HG03565 (cell line): ENCODE measurements at regions not wholly inside any gene's neighbourhood (a gene's known extent, or its start where the extent isn't known, plus 50 kb on each side); places are given as distances from the start of the nearest gene placed in this dataset.
"Not testable (repeated sequence)": the region's sequence is repeated elsewhere in the genome, so short reads cannot be mapped to it uniquely, and the experiment has no call there.

Experiments
- ATAC-seq: cut with Tn5 transposase; IDR thresholded peaks from one replicate; pipeline ENCODE4 v1.9.1; 2021; ENCODE audit warnings: mild to moderate bottlenecking, moderate library complexity; ENCODE audit not compliant: unreplicated experiment

DNA sequence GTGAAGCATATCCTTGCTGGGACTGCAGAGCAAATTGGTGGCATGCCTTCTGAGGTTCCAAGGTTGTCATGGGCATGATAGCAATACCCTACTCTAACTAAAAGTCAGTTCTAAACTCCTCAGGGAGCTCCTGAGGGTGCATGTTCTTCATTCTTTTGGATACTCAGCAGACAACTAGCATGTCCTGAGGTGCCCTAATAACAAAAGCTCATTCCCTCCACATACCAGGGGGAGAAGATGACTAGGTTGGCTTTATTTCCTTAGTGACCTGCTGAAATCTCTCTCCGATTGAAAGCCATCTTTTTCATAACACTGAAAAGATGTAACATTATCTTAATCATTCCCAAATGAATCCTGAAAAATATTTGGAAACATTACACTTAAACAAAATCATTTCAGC, 188.7 kb upstream of the IGF1 start:
- ATAC-seq: no peak

DNA sequence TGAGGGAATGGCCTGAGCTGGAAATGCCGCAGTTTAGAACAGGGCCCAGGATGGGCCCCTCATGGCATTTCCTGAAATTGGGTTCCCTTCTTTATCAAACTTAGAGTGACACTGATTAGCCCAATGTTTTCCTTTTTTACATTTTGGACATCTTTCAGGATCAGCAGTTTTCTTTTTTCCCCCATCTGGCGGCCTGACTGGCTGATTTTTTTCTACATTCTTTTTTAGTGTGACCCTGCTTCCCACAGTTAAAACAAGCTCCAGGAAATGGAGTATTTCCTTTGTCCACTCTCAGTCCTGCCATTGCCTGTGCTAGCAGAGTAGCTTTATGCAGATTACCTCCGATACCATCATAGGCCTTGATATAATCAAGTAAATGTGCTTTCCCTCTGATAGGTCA, 185.8 kb upstream of the IGF1 start:
- not testable (repeated sequence) for ATAC-seq

DNA sequence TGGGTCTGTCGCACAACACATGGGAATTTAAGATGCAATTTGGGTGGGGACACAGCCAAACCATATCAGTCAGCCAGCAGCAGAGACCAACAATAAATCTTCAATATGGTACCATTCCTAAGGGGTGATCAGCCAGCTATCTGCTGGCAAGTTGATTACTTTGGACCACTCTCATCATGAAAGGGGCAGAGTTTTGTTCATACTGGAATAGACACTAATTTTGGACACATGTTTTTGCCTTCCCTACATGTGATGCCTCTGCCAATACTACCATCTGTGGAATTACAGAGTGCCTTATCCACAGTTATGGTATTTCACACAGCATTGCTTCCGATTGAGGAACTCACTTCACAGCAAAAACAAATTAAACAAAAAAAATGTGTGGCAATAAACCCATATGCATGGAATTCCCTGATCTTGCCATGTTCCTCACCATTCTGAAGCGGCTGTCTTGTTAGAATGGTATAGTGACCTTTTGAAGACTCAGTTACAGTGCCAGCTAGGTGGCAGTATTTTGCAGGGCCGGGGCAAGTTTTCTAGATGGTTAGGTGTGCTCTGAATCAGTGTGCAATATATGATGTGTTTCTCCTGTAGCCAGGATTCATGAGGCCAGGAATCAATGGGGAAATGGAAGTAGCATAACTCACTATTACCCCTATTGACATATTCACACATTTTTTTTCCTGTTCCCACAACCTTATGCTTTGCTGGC, 179.0 kb upstream of the IGF1 start:
- no peak for ATAC-seq

DNA sequence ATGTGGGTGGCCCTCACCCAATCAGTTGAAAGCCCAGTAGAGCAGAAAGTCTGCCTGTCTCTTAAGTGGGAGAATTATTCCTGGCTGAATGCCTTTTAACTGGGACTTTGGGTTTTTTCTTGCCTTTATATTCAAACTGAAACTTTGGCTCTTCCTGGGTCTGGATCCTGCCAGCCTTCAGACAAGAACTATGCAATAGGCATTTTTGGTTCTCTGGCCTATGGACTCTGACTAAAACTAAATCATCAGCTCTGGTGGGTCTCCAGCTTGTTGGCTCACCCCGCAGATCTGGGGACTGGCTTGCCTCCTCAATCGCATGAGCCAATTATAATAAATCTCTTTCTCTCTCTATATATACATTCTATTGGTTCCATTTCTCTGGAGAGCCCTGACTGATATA, 173.0 kb upstream of the IGF1 start:
- ATAC-seq: no peak

DNA sequence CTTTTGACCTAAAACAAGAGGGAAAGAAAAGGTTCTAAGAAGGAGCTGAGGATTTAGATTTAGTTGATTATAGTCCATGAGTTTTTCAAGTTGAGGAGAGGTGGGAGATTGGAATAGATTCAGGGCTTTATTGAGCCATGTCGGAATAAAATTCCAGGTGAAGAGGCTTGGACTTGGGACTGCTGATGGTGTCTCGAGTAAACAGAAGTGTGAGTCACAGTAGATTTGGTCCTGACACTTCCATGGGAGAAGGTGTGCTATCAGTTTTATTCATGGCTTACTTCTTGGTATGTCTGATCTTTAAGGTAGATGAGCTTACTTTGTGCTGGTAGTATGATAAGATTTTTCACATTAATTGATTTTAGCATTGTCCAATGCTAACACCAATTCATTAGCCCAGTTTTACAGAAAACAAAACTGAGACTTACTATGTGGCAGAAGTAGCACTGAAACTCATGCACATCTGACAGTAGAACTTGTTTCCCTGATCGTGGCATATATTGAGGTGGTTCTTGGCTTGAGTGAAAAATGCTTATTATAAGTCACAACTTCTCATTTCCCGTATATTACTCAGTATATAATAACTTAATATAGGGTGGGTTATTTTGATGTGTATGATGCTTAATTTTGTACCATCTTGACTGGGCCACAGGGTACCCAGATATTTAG, 172.4 kb upstream of the IGF1 start:
- peak; percentile 60 for ATAC-seq

DNA sequence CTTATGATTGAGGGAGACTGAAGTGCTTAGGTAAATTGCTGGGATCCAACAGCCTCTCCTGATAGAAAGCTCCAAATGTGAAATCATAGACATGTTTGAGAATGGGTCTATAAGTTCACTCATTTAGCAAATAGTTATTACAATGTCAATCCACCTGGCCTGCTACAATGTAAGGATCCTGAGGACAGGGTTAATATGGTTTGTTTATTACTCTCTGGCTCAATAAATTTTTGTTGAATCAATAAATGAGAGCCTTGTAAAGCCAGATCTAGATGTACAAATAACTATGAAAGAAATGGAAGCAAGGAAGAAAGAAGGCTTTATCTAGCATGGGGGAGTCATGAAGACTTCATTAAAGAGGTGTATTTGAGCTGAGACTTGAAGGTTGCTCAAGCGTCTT, 165.6 kb upstream of the IGF1 start:
- ATAC-seq: no peak

DNA sequence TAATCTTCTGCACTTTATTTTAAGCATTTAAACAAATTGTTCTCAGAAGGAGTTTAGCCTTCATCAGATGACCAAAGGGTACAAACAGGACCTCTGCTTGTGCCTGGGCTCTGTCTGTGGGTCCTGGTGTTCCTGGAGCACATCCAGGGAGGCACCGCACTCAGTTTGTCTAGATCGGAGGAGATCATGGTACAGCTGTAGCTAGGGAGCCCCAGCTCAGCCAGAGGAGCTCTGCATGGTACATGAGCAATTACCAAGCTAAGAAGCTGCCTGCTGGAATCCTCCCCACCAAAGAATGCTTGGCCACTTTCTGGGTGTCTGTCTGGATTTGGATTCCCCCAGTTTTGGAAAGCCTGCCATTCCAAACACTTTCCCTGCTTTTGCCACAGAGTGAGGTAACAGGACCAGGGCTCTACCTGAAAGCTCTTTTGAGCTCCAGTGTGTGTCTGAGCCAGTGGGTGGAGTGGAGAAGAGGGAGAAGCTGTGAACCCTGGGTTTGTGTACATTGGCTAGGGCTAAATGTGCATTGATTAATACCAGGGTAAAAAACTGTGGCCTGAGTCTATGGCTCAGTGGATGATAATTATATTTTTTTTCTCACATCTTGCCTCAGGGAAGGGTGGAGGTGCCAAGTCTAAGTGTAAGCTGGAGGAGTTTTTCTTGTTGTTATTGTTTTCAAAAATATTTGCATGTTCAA, 163.7 kb upstream of the IGF1 start:
- no peak for ATAC-seq

DNA sequence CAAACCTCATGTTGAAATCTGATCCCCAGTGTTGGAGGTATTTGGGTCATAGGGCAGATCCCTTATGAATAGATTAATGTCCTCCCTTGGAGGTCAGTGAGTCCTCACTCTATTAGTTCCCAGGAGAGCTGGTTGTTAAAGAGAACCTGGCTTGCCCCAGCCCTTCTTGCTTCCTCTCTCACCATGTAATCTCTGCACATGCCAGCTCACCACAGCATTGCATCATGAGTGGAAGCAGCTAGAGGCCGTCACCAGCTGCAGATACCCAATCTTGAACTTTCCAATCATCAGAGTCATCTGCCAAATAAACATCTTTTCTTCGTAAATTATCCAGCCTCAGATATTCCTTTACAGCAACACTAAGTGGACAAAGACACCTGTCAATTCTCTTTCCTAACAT, 161.8 kb upstream of the IGF1 start:
- ATAC-seq: no peak

DNA sequence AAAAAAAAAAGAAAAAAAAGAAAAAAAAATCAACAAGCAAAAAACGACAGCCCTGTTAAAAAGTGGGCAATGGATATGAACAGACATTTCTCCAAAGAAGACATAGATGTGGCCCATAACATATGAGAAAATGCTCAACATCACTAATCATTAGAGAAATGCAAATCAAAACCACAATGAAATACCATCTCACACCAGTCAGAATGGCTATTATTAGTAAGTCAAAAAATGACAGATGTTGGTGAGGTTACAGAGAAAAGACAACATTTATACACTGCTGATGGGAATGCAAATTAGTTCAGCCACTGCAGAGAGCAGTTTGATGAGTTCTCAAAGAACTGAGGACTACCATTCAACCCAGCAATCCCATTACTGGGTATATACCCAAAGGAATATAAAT, 160.3 kb upstream of the IGF1 start:
- ATAC-seq: not testable (repeated sequence)

DNA sequence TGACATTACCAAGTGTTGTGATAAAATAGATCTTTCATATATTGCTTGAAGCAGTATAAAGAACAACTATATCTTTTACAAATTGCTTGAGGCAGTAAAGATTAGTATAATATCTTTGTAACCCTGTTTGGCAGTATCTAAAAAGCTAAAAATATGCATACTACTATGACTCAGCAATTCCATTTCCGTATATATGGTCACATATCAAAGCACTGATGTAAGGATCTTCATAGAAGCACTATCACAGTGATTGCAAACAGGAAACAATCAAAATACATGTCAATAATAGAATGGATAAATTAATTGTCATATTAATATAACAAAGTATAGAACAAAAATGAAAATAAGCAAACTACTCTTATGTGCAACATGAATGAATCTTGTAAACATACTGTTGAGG, 158.4 kb upstream of the IGF1 start:
- ATAC-seq: no peak

DNA sequence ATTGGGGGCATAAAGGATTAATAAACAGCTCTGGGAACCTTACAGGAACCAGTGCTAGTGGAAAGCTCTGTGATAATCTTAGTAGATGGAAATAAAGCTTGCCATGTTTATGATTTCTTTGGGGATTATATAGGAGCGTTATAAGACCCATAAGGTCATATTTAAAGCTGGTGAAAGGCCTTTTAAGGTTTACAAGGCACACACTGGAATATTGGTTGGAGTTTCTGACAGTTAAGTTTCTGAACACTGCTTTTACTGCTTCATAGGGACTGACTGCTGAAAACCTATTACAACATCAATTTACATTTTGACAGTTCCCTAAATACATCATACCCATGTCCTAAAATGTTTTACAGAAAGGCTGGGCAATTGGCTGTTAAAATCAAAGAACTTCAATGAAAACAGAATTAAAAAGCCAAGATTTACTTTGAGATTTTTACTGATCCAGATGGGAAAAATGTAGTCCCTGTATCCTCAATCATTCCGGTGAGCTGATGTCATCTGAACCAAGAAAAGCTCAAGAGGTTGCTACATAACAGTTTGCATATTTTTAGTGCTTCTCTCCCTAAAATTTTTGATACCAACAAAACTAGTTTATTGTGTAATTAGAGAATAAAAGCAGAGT, 153.7 kb upstream of the IGF1 start:
- ATAC-seq: no peak

DNA sequence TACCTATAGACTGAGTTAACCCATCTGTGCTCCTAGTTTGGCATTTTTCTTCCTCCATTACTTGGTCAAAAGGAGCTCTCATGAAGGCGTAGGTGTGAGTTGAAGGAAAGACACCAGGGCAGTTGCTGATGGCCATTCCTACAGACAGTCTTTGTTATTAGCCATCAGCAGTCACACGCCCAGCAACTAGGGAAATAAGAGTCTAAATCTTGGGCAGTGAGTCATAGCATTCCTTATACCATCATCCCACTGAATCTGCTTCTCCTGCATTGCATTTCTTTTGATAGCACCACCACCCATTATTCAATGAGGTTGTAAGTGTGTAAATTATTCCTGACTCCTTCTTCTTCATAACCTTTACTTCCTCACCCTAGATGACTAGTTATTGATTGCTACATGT, 150.9 kb upstream of the IGF1 start:
- no peak for ATAC-seq

DNA sequence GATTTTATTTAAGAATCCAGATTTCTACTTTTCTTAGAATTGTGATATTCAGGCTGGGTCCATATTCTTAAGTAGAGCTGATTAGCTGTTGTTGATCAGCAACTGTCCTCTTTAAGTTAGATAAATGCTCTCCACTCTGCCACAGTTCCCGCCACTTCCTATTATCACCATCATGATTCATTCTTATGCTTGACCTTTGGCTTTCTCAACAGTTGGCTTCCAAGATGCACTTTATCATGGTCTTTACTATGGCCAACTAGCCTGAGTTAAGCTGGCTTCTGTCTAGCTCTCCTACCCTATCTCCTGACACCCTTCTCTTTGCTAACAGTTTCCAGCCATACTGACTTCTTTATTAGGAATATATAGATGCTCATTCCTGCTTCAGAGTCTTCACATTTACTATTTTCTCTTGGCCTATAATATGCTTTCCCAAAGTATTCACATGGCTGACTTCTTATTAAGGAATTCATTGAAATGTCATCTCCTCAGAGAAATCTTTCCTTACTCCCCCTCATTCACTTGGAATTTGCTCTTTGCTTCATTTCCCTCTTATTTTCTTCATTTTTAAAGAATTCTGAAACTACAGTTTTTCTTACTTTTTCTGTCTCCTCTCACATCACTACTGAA, 149.0 kb upstream of the IGF1 start:
- ATAC-seq: no peak

DNA sequence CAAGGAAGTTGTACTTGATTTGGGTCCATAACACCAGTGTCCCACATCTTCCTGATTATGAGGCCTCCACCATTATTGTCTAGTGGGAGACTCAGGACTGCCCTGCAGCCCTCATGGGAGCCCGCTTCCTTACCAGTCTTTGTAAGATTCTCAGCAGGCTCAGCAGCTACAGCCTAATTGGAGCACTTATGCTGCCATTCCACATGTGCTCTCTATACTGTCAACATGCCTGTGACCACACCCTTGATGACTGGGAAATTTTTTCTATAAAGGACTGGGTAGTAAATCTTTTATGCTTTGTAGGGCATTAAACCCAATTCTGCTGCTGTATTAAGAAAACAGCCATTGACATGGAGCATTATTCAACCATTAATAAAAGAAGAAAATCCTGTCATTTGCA, 145.5 kb upstream of the IGF1 start:
- no peak for ATAC-seq

DNA sequence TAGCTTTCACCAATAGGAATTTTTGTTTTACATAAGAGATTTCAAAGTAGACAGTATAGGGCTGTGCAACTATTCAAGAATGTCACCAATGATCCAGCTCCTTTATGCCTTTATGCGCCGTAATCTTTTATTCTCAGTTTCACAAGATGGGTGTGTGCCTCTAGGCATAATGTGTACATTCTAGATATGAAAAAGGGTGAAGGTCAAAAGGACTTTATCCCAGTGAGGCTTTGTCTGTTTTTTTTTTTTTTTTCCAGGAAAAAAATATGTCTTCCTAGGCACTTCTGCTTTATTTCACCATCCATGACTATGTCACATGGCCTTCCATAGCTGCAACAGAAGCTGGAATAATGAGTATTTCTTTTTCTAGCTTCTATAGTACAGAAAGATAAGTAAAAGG, 142.3 kb upstream of the IGF1 start:
- no peak for ATAC-seq

DNA sequence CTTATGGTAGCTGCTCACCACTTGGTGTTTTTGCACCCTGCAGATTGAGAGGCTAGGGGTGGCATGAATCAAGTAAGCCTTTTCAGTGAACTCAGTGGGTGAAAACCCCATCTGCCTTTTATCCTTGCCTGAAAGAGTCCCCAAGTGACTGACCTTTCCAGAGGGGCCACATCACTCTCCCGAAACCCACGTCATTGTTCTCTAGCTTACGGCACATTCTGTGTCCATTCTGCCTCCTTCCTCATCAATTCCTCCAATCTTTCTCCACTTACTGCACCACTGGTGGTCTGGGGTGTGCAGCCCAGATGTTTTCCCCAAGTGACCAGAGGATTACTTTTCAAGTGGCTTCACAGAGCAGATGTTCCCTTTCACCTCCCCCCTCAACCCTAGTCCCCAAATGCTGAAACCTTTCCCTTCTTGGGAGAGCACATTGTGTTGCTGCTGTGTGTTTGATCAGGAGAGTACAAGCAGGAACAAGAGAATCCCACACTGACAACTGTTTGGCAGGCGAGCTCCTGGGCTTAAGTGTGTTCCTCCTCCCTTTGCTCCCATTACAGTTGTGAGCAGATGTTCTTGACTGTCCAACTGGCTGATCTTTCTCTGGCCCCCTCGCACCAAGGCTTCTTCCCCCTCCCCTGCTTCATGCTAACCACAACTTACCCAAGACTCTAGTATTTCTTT, 138.0 kb upstream of the IGF1 start:
- ATAC-seq: no peak

DNA sequence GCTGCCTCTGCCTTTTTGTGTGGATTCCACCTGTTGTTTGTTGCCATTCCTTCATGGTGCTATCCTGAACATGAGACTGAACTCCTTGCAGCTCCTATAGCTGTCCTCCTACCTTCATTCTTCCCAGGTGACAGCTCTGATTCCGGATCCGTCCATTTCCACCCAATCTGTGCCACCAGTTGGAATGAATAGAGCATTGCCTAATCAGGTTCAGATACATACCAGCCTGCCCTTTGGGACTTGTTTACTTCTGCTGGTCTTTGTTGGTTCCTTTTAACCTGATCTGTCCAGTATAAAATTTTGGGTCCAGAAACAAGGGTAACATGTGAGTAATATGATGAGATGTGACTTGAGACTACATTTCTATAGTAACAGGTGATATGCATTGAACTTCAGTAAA, 136.3 kb upstream of the IGF1 start:
- ATAC-seq: no peak

DNA sequence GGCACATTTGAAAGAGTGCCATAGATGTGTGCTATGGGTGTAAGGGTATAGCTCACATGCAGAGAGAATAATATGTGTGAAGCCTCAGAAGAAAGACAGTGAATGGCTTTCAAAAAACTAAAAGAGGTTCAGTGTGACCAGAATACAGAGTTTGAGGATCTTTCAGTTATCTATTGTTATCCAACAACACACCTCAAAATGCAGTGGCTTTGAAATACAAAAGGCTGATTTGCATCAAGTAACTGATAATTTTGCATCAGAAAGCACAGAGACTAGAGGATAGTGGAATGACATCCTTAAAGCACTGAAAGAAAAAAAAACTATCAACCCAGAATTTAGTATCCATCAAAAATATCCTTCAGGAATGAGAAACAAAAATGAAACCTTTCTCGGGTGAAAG, 131.6 kb upstream of the IGF1 start:
- ATAC-seq: no peak

DNA sequence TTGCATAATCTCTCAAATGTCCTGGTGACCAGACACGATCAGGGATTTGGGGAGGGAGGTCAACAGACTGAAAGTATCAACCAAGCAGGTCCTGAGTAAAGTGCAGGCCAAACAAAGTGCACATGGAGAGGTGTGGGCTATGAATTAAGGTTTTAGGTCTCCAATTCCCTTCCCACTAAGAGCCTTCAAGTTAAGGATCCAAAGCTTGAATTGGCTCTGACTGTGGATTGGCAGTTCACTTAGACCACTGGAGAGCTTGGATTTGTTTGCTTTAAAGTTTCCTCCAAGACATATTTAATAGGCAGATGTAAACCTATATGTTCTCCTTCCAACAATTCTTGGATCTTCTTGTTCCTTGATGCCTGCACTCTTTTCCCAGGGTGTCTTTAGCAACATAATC, 129.6 kb upstream of the IGF1 start:
- no peak for ATAC-seq

DNA sequence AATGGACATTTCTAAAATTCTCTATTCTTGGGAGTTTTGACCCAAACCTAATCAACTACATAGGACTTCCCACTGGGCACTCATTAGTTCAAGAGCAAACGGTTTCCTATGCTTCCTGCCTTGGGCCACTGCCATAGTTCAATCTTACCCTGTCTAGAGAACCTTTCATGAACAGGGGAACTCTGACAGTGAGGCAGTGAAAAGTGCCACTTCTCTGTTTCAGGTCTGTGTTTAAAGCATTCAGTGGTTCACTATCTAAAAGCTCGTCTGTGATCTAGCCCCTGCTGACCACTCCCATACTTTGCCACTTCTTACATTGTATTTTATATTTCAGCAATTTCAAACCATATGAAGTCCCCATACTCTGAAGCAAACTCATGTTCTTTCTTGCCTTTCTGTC, 122.7 kb upstream of the IGF1 start:
- no peak for ATAC-seq

DNA sequence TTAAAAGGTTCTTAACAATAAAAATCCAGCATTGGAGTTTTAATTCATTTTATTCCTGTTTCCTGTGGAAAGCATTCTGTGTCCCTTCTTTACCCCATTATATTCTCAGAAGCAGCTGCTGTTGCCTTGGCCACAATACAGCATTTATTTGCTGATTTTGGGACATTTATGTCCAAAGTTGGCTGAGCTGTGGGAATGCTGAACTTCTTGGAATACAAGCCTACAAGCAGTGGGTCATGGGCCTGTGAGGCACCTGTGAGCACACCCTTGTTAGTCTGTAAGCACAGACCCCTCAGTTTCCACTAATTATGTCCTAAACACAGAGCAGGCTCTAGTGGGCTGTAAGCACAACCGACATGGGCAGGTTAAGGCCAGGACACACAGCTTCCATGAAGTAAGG, 122.2 kb upstream of the IGF1 start:
- no peak for ATAC-seq
